ENCODE measurements at regions not wholly inside any gene's neighbourhood (a gene's known extent, or its start where the extent isn't known, plus 50 kb on each side); places are given as distances from the start of the nearest gene placed in this dataset.

GRCh38 chr1:3963554-3963953 is 63.5 kb upstream of the C1orf174 start:
- TF ChIP-seq CTCF (IDR thresholded peaks at IDR 0.05; ENCODE audit: unreplicated experiment): no peak
- Mint-ChIP-seq H3K9me3 (ENCODE audit: unreplicated experiment) (peaks cover 10% of the 10 kb centered on the region), H3K4me1 (ENCODE audit: unreplicated experiment) (no peaks in the 10 kb centered on the region), H3K36me3 (ENCODE audit: low read depth, unreplicated experiment) (peaks cover 13% of the 10 kb centered on the region), H3K4me3 (ENCODE audit: unreplicated experiment) (no peak overlapping the region), H3K27me3 (ENCODE audit: unreplicated experiment) (peaks cover 5% of the 10 kb centered on the region), H3K27ac (ENCODE audit: unreplicated experiment) (no peak overlapping the region)
- no peak for DNase-seq (ENCODE audit: low spot score)

GRCh38 chr1:3965693-3966092 is 65.6 kb upstream of the C1orf174 start:
- Mint-ChIP-seq H3K27ac (ENCODE audit: unreplicated experiment) (no peak overlapping the region), H3K9me3 (ENCODE audit: unreplicated experiment) (peaks cover 10% of the 10 kb centered on the region), H3K36me3 (ENCODE audit: low read depth, unreplicated experiment) (peaks cover 13% of the 10 kb centered on the region), H3K27me3 (ENCODE audit: unreplicated experiment) (peaks cover 2% of the 10 kb centered on the region), H3K4me1 (ENCODE audit: unreplicated experiment) (no peaks in the 10 kb centered on the region), H3K4me3 (ENCODE audit: unreplicated experiment) (no peak overlapping the region)
- TF ChIP-seq CTCF (IDR thresholded peaks at IDR 0.05; ENCODE audit: unreplicated experiment): no peak
- DNase-seq (ENCODE audit: low spot score): no peak

- Mint-ChIP-seq H3K4me3 (ENCODE audit: unreplicated experiment) (no peak overlapping the region), H3K27me3 (ENCODE audit: unreplicated experiment) (peaks cover 3% of the 10 kb centered on the region), H3K9me3 (ENCODE audit: unreplicated experiment) (peaks cover 10% of the 10 kb centered on the region), H3K27ac (ENCODE audit: unreplicated experiment) (no peak overlapping the region), H3K36me3 (ENCODE audit: low read depth, unreplicated experiment) (peaks cover 16% of the 10 kb centered on the region), H3K4me1 (ENCODE audit: unreplicated experiment) (no peaks in the 10 kb centered on the region)
- TF ChIP-seq CTCF (IDR thresholded peaks at IDR 0.05; ENCODE audit: unreplicated experiment): no peak
- DNase-seq (ENCODE audit: low spot score): no peak
These were observed 68.8 kb upstream of the C1orf174 start for GRCh38 chr1:3968851-3969250.

- no peak for TF ChIP-seq CTCF (IDR thresholded peaks at IDR 0.05; ENCODE audit: unreplicated experiment)
- Mint-ChIP-seq H3K27me3 (ENCODE audit: unreplicated experiment) (peaks cover 11% of the 10 kb centered on the region), H3K4me3 (ENCODE audit: unreplicated experiment) (no peak overlapping the region)
These were observed 71.9 kb upstream of the C1orf174 start for GRCh38 chr1:3971981-3972380.

GRCh38 chr1:3975903-3976630 is 76.0 kb upstream of the C1orf174 start:
- TF ChIP-seq CTCF (IDR thresholded peaks at IDR 0.05; ENCODE audit: unreplicated experiment): no peak
- H3K27me3 Mint-ChIP-seq (ENCODE audit: unreplicated experiment): peaks cover 22% of the 10 kb centered on the region
- no peak overlapping the region for H3K27ac Mint-ChIP-seq (ENCODE audit: unreplicated experiment)
- no peak for DNase-seq (ENCODE audit: low spot score)
- peaks cover 3% of the 10 kb centered on the region for H3K9me3 Mint-ChIP-seq (ENCODE audit: unreplicated experiment)
- H3K36me3 Mint-ChIP-seq (ENCODE audit: low read depth, unreplicated experiment): peaks cover 3% of the 10 kb centered on the region
- no peak overlapping the region for H3K4me3 Mint-ChIP-seq (ENCODE audit: unreplicated experiment)
- no peaks in the 10 kb centered on the region for H3K4me1 Mint-ChIP-seq (ENCODE audit: unreplicated experiment)

More at GRCh38 chr1:3971981-3972380, 71.9 kb upstream of the C1orf174 start:
- Mint-ChIP-seq H3K4me1 (ENCODE audit: unreplicated experiment) (no peaks in the 10 kb centered on the region), H3K36me3 (ENCODE audit: low read depth, unreplicated experiment) (peaks cover 11% of the 10 kb centered on the region), H3K9me3 (ENCODE audit: unreplicated experiment) (peaks cover 10% of the 10 kb centered on the region), H3K27ac (ENCODE audit: unreplicated experiment) (no peak overlapping the region)
- no peak for DNase-seq (ENCODE audit: low spot score)
